ENCODE measurements at regions not wholly inside any gene's neighbourhood (a gene's known extent, or its start where the extent isn't known, plus 50 kb on each side); places are given as distances from the start of the nearest gene placed in this dataset.

DNA sequence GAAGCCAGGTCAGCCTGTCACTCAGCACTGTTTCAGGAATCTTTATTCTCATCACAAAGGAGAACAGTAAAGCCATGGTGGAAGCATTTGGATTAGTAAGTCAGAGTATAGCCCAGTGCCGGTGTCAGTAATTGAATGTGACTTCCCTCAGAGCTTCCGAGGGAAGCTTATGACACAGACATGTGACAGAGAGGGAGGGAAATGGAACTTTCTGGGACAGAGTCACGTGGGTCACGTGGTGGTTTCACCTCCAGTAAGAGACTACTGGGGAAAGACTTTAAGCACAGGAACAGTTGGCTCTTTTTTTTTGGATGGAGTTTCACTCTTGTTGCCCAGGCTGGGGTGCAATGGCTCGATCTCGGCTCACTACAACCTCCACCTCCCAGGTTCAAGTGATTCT, 53.3 kb upstream of the CCDC160 start:
- no peak overlapping the region for H3K9ac ChIP-seq (ENCODE audit: insufficient read depth in 1 of 2, low read depth in 2 of 2, low read length in 2 of 2)
- BruUV-seq (replicated peaks), result no TSS peak
- H3K27me3 ChIP-seq (ENCODE audit: control insufficient read depth in 2 of 2, insufficient read depth in 2 of 2, low read length in 2 of 2), result no peaks in the 10 kb centered on the region
- H3K79me2 ChIP-seq (ENCODE audit: control insufficient read depth, insufficient read depth, low read length), result no peaks in the 10 kb centered on the region
- DNase-seq (ENCODE audit: extremely low read depth in 1 of 4, low spot score in 3 of 4), result no peak
- H3K4me1 ChIP-seq (replicated peaks in 1 of 2; ENCODE audit: control insufficient read depth in 2 of 2, insufficient read depth in 2 of 2, low read length in 2 of 2), result no peaks in the 10 kb centered on the region
- H3K9me1 ChIP-seq (ENCODE audit: control insufficient read depth, insufficient read depth, low read length), result no peaks in the 10 kb centered on the region
- in situ Hi-C loops (cut with MboI), result no loop called here
- intact Hi-C loops (cut with micrococcal nuclease), result no loop called here
- H3K9me3 ChIP-seq (replicated peaks; ENCODE audit: control insufficient read depth, insufficient read depth, low read depth, low read length), result no peaks in the 10 kb centered on the region
- no peak overlapping the region for H3K4me2 ChIP-seq (ENCODE audit: insufficient read depth, low read length)
- H4K20me1 ChIP-seq (replicated peaks; ENCODE audit: control insufficient read depth, insufficient read depth, low read length), result no peaks in the 10 kb centered on the region
- no peak overlapping the region for H2AFZ ChIP-seq (ENCODE audit: low read depth, low read length)
- H3K27ac ChIP-seq (ENCODE audit: extremely low read depth, low read depth, low read length), result no peak overlapping the region
- ChIA-PET CTCF (ENCODE audit: low intra/inter-chr PET ratio) (no interaction called here), POLR2A (interaction anchor here (0.6 to 0.7 kb wide), 2 partner anchors 10 to 24 kb away, joined by 3 to 4 read pairs; no protein-coding TSS in a partner anchor)
- FAIRE-seq, result no peak
- H3K36me3 ChIP-seq (ENCODE audit: control insufficient read depth, insufficient read depth, low read length), result no peaks in the 10 kb centered on the region
- WGBS (ENCODE audit: insufficient coverage, low coverage, missing lambda C conversion rate), result 2% methylated on average over 5 of the region's 6 CpGs
- no peak for ATAC-seq
- no peak overlapping the region for H3K4me3 ChIP-seq
- TF ChIP-seq NKRF (IDR thresholded peaks at IDR 0.05; ENCODE audit: borderline replicate concordance) (no peak), RBM17 (IDR thresholded peaks at IDR 0.05; ENCODE audit: borderline replicate concordance, low read depth, low read length) (no peak), NR4A1 (CRISPR knock-in tag; IDR thresholded peaks at IDR 0.05) (no peak), NR4A1 (tag; IDR thresholded peaks at IDR 0.05) (no peak), ELK1 (CRISPR knock-in tag; IDR thresholded peaks at IDR 0.05) (no peak), CEBPB (tag; IDR thresholded peaks at IDR 0.05) (no peak), ZC3H8 (IDR thresholded peaks at IDR 0.05) (no peak), PTTG1 (tag; IDR thresholded peaks at IDR 0.05; ENCODE audit: low read depth) (no peak), SREBF1 (IDR thresholded peaks at IDR 0.05; ENCODE audit: borderline replicate concordance, low read depth, low read length) (no peak), RAD51 (IDR thresholded peaks at IDR 0.05; ENCODE audit: borderline replicate concordance, low read depth) (peak; percentile 64), BMI1 (IDR thresholded peaks at IDR 0.05; ENCODE audit: low read length) (no peak)

Measured in K562 (cell line).